ENCODE measurements at regions not wholly inside any gene's neighbourhood (a gene's known extent, or its start where the extent isn't known, plus 50 kb on each side); places are given as distances from the start of the nearest gene placed in this dataset.

DNA sequence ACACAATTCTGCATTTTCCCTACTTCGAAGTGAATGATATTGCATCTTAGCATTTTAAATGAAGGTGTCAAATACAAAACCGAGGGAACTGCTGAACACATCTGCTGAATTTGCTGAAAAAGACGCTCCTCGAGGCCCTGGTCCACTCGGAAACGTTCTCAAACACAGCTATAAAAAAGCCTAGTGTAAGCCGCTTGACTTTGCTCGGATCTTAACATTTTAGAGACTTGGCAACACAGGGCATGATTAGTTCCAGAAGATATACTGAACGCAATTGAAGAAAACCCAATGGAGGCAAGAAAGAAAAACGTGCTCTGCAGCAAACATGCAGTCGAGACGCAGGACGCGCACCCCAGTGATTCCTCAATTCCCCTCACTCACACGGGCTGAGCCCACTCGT is 506.4 kb upstream of the AMELY start:
- no peaks in the 10 kb centered on the region for H3K9me3 ChIP-seq (ENCODE audit: control insufficient read depth, low read length)
- H3K36me3 ChIP-seq (ENCODE audit: control insufficient read depth, insufficient read depth, low read length), result no peaks in the 10 kb centered on the region
- no peaks in the 10 kb centered on the region for H3K27me3 Mint-ChIP-seq (ENCODE audit: insufficient read depth)
- H3K27me3 ChIP-seq (ENCODE audit: control insufficient read depth, insufficient read depth, low read length, poor library complexity, severe bottlenecking), result no peaks in the 10 kb centered on the region
- H3K9me3 Mint-ChIP-seq, result no peaks in the 10 kb centered on the region
- H3K36me3 Mint-ChIP-seq (ENCODE audit: low read depth), result no peaks in the 10 kb centered on the region
- H3K4me1 ChIP-seq (ENCODE audit: control insufficient read depth, insufficient read depth, low read length), result no peaks in the 10 kb centered on the region
- 94 to 98% methylated on average over 10 to 16 of the region's 16 CpGs for WGBS, 2 experiments (ENCODE audit: insufficient coverage in 1 of 2, insufficient read length in 1 of 2)
- DNase-seq, result no peak
- no peak overlapping the region for H3K4me3 ChIP-seq (ENCODE audit: low read length)
- TF ChIP-seq, protein P1, sequence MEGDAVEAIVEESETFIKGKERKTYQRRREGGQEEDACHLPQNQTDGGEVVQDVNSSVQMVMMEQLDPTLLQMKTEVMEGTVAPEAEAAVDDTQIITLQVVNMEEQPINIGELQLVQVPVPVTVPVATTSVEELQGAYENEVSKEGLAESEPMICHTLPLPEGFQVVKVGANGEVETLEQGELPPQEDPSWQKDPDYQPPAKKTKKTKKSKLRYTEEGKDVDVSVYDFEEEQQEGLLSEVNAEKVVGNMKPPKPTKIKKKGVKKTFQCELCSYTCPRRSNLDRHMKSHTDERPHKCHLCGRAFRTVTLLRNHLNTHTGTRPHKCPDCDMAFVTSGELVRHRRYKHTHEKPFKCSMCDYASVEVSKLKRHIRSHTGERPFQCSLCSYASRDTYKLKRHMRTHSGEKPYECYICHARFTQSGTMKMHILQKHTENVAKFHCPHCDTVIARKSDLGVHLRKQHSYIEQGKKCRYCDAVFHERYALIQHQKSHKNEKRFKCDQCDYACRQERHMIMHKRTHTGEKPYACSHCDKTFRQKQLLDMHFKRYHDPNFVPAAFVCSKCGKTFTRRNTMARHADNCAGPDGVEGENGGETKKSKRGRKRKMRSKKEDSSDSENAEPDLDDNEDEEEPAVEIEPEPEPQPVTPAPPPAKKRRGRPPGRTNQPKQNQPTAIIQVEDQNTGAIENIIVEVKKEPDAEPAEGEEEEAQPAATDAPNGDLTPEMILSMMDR (conservative IDR thresholded peaks at IDR 0.05), result no peak
- H3K9ac ChIP-seq (ENCODE audit: extremely low read depth, low read length, poor library complexity, severe bottlenecking), result no peak overlapping the region
- H3K27ac ChIP-seq (ENCODE audit: low read depth, low read length), result no peak overlapping the region
- H3K4me1 Mint-ChIP-seq, result no peaks in the 10 kb centered on the region
- no peak overlapping the region for H3K4me3 Mint-ChIP-seq
- no peak overlapping the region for H3K27ac Mint-ChIP-seq

DNA sequence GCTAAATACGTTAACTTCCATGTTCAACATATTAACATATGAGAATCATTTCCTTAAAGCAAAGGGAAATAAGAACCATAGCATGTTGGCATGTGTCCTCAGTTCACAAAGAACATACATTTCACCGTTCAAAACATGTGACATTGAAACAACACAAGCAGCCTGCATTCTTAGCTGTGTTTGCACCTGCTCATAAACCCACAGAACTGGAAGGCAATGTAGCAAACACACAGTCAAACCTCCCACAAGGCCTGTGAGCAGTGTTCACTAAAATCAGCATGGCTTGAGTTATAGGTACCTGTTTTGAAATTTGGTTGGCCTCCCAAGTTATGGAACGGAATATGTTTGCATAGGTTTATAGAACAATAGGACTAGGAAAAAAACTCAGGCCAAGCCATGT is 504.9 kb upstream of the AMELY start:
- no peaks in the 10 kb centered on the region for H3K36me3 Mint-ChIP-seq (ENCODE audit: low read depth)

DNA sequence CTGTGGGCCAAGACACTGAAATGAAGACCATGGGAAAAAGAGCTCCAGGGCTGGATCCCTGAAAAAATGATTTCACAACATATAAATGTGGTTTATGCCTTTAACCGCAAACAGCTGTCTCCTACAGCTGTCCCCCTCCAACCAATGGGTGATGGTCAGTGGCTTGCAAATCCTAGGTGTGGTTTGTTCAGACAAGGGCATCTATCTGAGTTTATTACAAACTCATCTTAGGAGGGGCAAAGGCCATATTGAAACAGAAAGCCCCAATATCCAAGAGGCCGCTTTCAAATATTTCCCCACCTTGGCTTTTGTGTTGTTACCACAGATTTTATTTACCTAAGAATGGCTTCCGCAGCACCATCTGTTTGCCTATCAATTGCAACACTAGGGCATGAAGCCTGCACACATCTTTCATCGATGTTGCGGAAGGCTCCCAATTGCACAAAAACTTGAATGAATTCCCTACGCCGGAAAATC is 503.6 kb upstream of the AMELY start:
- no peaks in the 10 kb centered on the region for H3K27me3 Mint-ChIP-seq (ENCODE audit: insufficient read depth)
- H3K4me1 Mint-ChIP-seq, result no peaks in the 10 kb centered on the region
- Histone ChIP-seq H3K36me3 (ENCODE audit: control insufficient read depth, insufficient read depth, low read length) (no peaks in the 10 kb centered on the region), H3K27me3 (ENCODE audit: control insufficient read depth, insufficient read depth, low read length, poor library complexity, severe bottlenecking) (no peaks in the 10 kb centered on the region), H3K4me3 (ENCODE audit: low read length) (no peak overlapping the region), H3K9me3 (ENCODE audit: control insufficient read depth, low read length) (no peaks in the 10 kb centered on the region), H3K27ac (ENCODE audit: low read depth, low read length) (no peak overlapping the region), H3K4me1 (ENCODE audit: control insufficient read depth, insufficient read depth, low read length) (no peaks in the 10 kb centered on the region), H3K9ac (ENCODE audit: extremely low read depth, low read length, poor library complexity, severe bottlenecking) (no peak overlapping the region)
- no peak for DNase-seq
- TF ChIP-seq, protein P1 (conservative IDR thresholded peaks at IDR 0.05), result no peak
- H3K9me3 Mint-ChIP-seq, result no peaks in the 10 kb centered on the region
- H3K27ac Mint-ChIP-seq, result no peak overlapping the region
- H3K4me3 Mint-ChIP-seq, result no peak overlapping the region
- no peaks in the 10 kb centered on the region for H3K36me3 Mint-ChIP-seq (ENCODE audit: low read depth)
- 96 to 100% methylated on average over 1 to 7 of the region's 7 CpGs for WGBS, 2 experiments (ENCODE audit: insufficient coverage in 1 of 2, insufficient read length in 1 of 2)

More for the DNA sequence above, 504.9 kb upstream of the AMELY start:
- H3K27ac ChIP-seq (ENCODE audit: low read depth, low read length), result no peak overlapping the region
- Mint-ChIP-seq H3K4me1 (no peaks in the 10 kb centered on the region), H3K27ac (no peak overlapping the region), H3K4me3 (no peak overlapping the region), H3K9me3 (no peaks in the 10 kb centered on the region), H3K27me3 (ENCODE audit: insufficient read depth) (no peaks in the 10 kb centered on the region)
- no peaks in the 10 kb centered on the region for H3K27me3 ChIP-seq (ENCODE audit: control insufficient read depth, insufficient read depth, low read length, poor library complexity, severe bottlenecking)
- no peaks in the 10 kb centered on the region for H3K4me1 ChIP-seq (ENCODE audit: control insufficient read depth, insufficient read depth, low read length)
- no peak overlapping the region for H3K4me3 ChIP-seq (ENCODE audit: low read length)
- no peak for DNase-seq
- TF ChIP-seq, protein P1 (conservative IDR thresholded peaks at IDR 0.05), result no peak
- no peaks in the 10 kb centered on the region for H3K9me3 ChIP-seq (ENCODE audit: control insufficient read depth, low read length)
- no peaks in the 10 kb centered on the region for H3K36me3 ChIP-seq (ENCODE audit: control insufficient read depth, insufficient read depth, low read length)
- WGBS, 2 experiments (ENCODE audit: insufficient coverage in 1 of 2, insufficient read length in 1 of 2), result 95% methylated on average over 3 of the region's 3 CpGs; no CpG with 5 or more reads in 1 of the 2 experiments
- no peak overlapping the region for H3K9ac ChIP-seq (ENCODE audit: extremely low read depth, low read length, poor library complexity, severe bottlenecking)
